ENCODE measurements at regions not wholly inside any gene's neighbourhood (a gene's known extent, or its start where the extent isn't known, plus 50 kb on each side); places are given as distances from the start of the nearest gene placed in this dataset.

DNA sequence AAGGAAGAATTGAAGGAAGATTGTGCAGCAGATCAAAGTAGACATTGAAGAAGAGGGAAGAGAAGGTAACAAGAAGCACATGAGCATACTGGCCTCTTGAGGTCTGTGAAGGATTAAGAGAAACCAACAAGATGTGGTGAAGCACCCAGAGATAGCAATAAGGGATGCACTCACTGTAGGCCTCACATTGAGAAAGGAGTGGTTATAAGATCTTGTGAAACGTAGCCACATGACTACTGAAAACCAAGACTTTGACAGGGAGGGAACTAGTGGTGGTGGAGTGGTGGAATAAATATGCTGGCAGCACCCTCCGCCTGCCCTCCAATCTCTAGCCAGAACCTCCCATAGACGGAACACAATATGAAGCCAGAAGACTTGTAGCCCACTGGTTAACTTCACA is 651.2 kb downstream of the DIPK2A start:
- Histone ChIP-seq H3K36me3 (ENCODE audit: insufficient read depth, low read length) (no peaks in the 10 kb centered on the region), H3K27ac (ENCODE audit: low read depth, low read length, poor library complexity, severe bottlenecking) (no peak overlapping the region), H3K9me2 (ENCODE audit: low read depth, low read length) (no peaks in the 10 kb centered on the region), H4K20me1 (ENCODE audit: insufficient read depth, low read length) (no peaks in the 10 kb centered on the region), H2AFZ (ENCODE audit: low read length) (no peak overlapping the region), H3F3A (ENCODE audit: insufficient read depth, low read length) (no peaks in the 10 kb centered on the region), H3K27me3 (ENCODE audit: insufficient read depth, low read length) (no peaks in the 10 kb centered on the region), H3K4me2 (ENCODE audit: low read length) (no peak overlapping the region), H3K4me3 (ENCODE audit: low read depth, low read length, poor library complexity, severe bottlenecking) (no peak overlapping the region), H3K9me3 (ENCODE audit: low read length) (no peaks in the 10 kb centered on the region), H3K4me1 (ENCODE audit: insufficient read depth, low read length, severe bottlenecking) (no peaks in the 10 kb centered on the region), H3K9ac (ENCODE audit: low read length) (no peak overlapping the region), H3K79me2 (ENCODE audit: insufficient read depth, low read length) (no peaks in the 10 kb centered on the region)
- TF ChIP-seq CTCF (IDR thresholded peaks at IDR 0.05; ENCODE audit: low read length), result no peak
- no peak for TF ChIP-seq EZH2 (IDR thresholded peaks at IDR 0.05; ENCODE audit: borderline replicate concordance, low read length)

GRCh38 chr3:144624656-144625055 is 653.0 kb downstream of the DIPK2A start:
- H3F3A ChIP-seq (ENCODE audit: insufficient read depth, low read length), result no peaks in the 10 kb centered on the region
- no peaks in the 10 kb centered on the region for H3K27me3 ChIP-seq (ENCODE audit: insufficient read depth, low read length)
- TF ChIP-seq EZH2 (IDR thresholded peaks at IDR 0.05; ENCODE audit: borderline replicate concordance, low read length), result no peak
- H3K4me2 ChIP-seq (ENCODE audit: low read length), result no peak overlapping the region
- H3K79me2 ChIP-seq (ENCODE audit: insufficient read depth, low read length), result no peaks in the 10 kb centered on the region
- no peaks in the 10 kb centered on the region for H3K36me3 ChIP-seq (ENCODE audit: insufficient read depth, low read length)
- H3K27ac ChIP-seq (ENCODE audit: low read depth, low read length, poor library complexity, severe bottlenecking), result no peak overlapping the region
- H3K9me2 ChIP-seq (ENCODE audit: low read depth, low read length), result no peaks in the 10 kb centered on the region
- H3K4me3 ChIP-seq (ENCODE audit: low read depth, low read length, poor library complexity, severe bottlenecking), result no peak overlapping the region
- no peaks in the 10 kb centered on the region for H3K9me3 ChIP-seq (ENCODE audit: low read length)
- no peak overlapping the region for H3K9ac ChIP-seq (ENCODE audit: low read length)
- no peaks in the 10 kb centered on the region for H3K4me1 ChIP-seq (ENCODE audit: insufficient read depth, low read length, severe bottlenecking)
- H4K20me1 ChIP-seq (ENCODE audit: insufficient read depth, low read length), result no peaks in the 10 kb centered on the region
- H2AFZ ChIP-seq (ENCODE audit: low read length), result no peak overlapping the region

GRCh38 chr3:144626835-144627234 is 655.2 kb downstream of the DIPK2A start:
- Histone ChIP-seq H3K4me2 (ENCODE audit: low read length) (no peak overlapping the region), H3F3A (ENCODE audit: insufficient read depth, low read length) (no peaks in the 10 kb centered on the region), H3K27ac (ENCODE audit: low read depth, low read length, poor library complexity, severe bottlenecking) (no peak overlapping the region), H3K9me3 (ENCODE audit: low read length) (no peaks in the 10 kb centered on the region), H3K4me3 (ENCODE audit: low read depth, low read length, poor library complexity, severe bottlenecking) (no peak overlapping the region), H3K27me3 (ENCODE audit: insufficient read depth, low read length) (no peaks in the 10 kb centered on the region), H4K20me1 (ENCODE audit: insufficient read depth, low read length) (no peaks in the 10 kb centered on the region), H3K9me2 (ENCODE audit: low read depth, low read length) (no peaks in the 10 kb centered on the region), H3K36me3 (ENCODE audit: insufficient read depth, low read length) (no peaks in the 10 kb centered on the region), H2AFZ (ENCODE audit: low read length) (no peak overlapping the region), H3K9ac (ENCODE audit: low read length) (no peak overlapping the region), H3K79me2 (ENCODE audit: insufficient read depth, low read length) (no peaks in the 10 kb centered on the region), H3K4me1 (ENCODE audit: insufficient read depth, low read length, severe bottlenecking) (no peaks in the 10 kb centered on the region)
- TF ChIP-seq CTCF (IDR thresholded peaks at IDR 0.05; ENCODE audit: low read length) (no peak), EZH2 (IDR thresholded peaks at IDR 0.05; ENCODE audit: borderline replicate concordance, low read length) (no peak)

- no peaks in the 10 kb centered on the region for H3K4me1 ChIP-seq (ENCODE audit: insufficient read depth, low read length, severe bottlenecking)
- H2AFZ ChIP-seq (ENCODE audit: low read length), result no peak overlapping the region
- no peaks in the 10 kb centered on the region for H3K9me2 ChIP-seq (ENCODE audit: low read depth, low read length)
- no peak overlapping the region for H3K27ac ChIP-seq (ENCODE audit: low read depth, low read length, poor library complexity, severe bottlenecking)
- TF ChIP-seq EZH2 (IDR thresholded peaks at IDR 0.05; ENCODE audit: borderline replicate concordance, low read length), result no peak
- TF ChIP-seq CTCF (IDR thresholded peaks at IDR 0.05; ENCODE audit: low read length), result no peak
- no peak overlapping the region for H3K4me3 ChIP-seq (ENCODE audit: low read depth, low read length, poor library complexity, severe bottlenecking)
- no peaks in the 10 kb centered on the region for H3K79me2 ChIP-seq (ENCODE audit: insufficient read depth, low read length)
- H3K4me2 ChIP-seq (ENCODE audit: low read length), result no peak overlapping the region
- no peaks in the 10 kb centered on the region for H3K36me3 ChIP-seq (ENCODE audit: insufficient read depth, low read length)
- no peaks in the 10 kb centered on the region for H4K20me1 ChIP-seq (ENCODE audit: insufficient read depth, low read length)
- H3F3A ChIP-seq (ENCODE audit: insufficient read depth, low read length), result no peaks in the 10 kb centered on the region
- no peaks in the 10 kb centered on the region for H3K27me3 ChIP-seq (ENCODE audit: insufficient read depth, low read length)
- no peaks in the 10 kb centered on the region for H3K9me3 ChIP-seq (ENCODE audit: low read length)
- no peak overlapping the region for H3K9ac ChIP-seq (ENCODE audit: low read length)
Measured at GRCh38 chr3:144629381-144629780, 657.8 kb downstream of the DIPK2A start.
